PC-3 (cell line): ENCODE measurements at regions not wholly inside any gene's neighbourhood (a gene's known extent, or its start where the extent isn't known, plus 50 kb on each side); places are given as distances from the start of the nearest gene placed in this dataset.

Experiments used
- ATAC-seq: fragments of 200-7000 bp; cut with Tn5 transposase; 2 replicates; pipeline ENCODE4 v1.9.1; 2020; ENCODE audit warnings: mild to moderate bottlenecking, moderate library complexity
- BruUV-seq: library from RNA; stranded (reverse); fragments of 400-500 nt; replicated peaks from 2 replicates; lab custom pipeline; 2021; lab: Mats Ljungman, UMichigan
- CTCF ChIA-PET: fragments of 300-600 bp; sonication (Branson Sonifier 250); formaldehyde crosslinking; loops from one replicate; lab custom pipeline; 2022; ENCODE audit warnings: antibody characterized with exemption; lab: Charles Lee
- POLR2A ChIA-PET: fragments of 300-600 bp; sonication (Branson Sonifier 250); formaldehyde crosslinking; loops from one replicate; lab custom pipeline; 2022; ENCODE audit warnings: antibody characterized with exemption; ENCODE audit not compliant: unreplicated experiment; lab: Charles Lee
- DNase-seq: peaks from one replicate; pipeline ENCODE4 v3.0.0-alpha.2; 2015
- H2AFZ ChIP-seq: fragments of 300-600 bp; sonication (generic); 2 replicates; pipeline ENCODE4 v1.6.0; 2016; ENCODE audit warnings: antibody characterized with exemption, low read length
- H3F3A ChIP-seq: fragments of 300-600 bp; sonication (generic); one replicate; pipeline ENCODE4 v1.6.0; 2017; ENCODE audit warnings: antibody characterized with exemption, low read length, control low read depth, mild to moderate bottlenecking; ENCODE audit not compliant: unreplicated experiment
- H3K27ac ChIP-seq: fragments of 300-600 bp; sonication (generic); 2 replicates; pipeline ENCODE4 v1.5.1; 2016; ENCODE audit warnings: mild to moderate bottlenecking, low read length
- H3K27me3 ChIP-seq: fragments of 300-600 bp; sonication (generic); 2 replicates; pipeline ENCODE4 v1.6.1; 2016; ENCODE audit warnings: low read length, mixed read lengths
- H3K36me3 ChIP-seq: fragments of 300-600 bp; sonication (generic); 2 replicates; pipeline ENCODE4 v1.6.1; 2016; ENCODE audit warnings: low read depth, mixed run types, low read length, mixed read lengths
- H3K4me1 ChIP-seq: fragments of 300-600 bp; sonication (generic); 2 replicates; pipeline ENCODE4 v1.5.1; 2016; ENCODE audit warnings: low read length; ENCODE audit not compliant: insufficient read depth
- H3K4me2 ChIP-seq: fragments of 300-600 bp; sonication (generic); 2 replicates; pipeline ENCODE4 v1.6.0; 2016; ENCODE audit warnings: low read length
- H3K4me3 ChIP-seq: fragments of 300-600 bp; sonication (generic); 2 replicates; pipeline ENCODE4 v1.5.1; 2016; ENCODE audit warnings: mild to moderate bottlenecking, low read length, mixed read lengths
- H3K79me2 ChIP-seq: fragments of 300-600 bp; sonication (generic); 2 replicates; pipeline ENCODE4 v1.6.1; 2017; ENCODE audit warnings: low read length, mixed read lengths
- H3K9ac ChIP-seq: fragments of 300-600 bp; sonication (generic); 2 replicates; pipeline ENCODE4 v1.6.0; 2016; ENCODE audit warnings: mild to moderate bottlenecking, low read length
- H3K9me2 ChIP-seq: fragments of 300-600 bp; sonication (generic); replicated peaks from 2 replicates; pipeline ENCODE4 v1.6.1; 2016; ENCODE audit warnings: mixed run types, low read length, mixed read lengths
- H3K9me3 ChIP-seq: fragments of 300-600 bp; sonication (generic); 2 replicates; pipeline ENCODE4 v1.6.1; 2016; ENCODE audit warnings: low read length, mixed read lengths
- H4K20me1 ChIP-seq: fragments of 300-600 bp; sonication (generic); 2 replicates; pipeline ENCODE4 v1.6.1; 2016; ENCODE audit warnings: low read length, mixed read lengths
- CTCF ChIP-seq: fragments of 300-600 bp; sonication (generic); conservative IDR thresholded peaks from 2 replicates; pipeline ENCODE4 v1.5.1; 2017; ENCODE audit warnings: antibody characterized with exemption, low read depth, mild to moderate bottlenecking, low read length
- EZH2 ChIP-seq: fragments of 300-600 bp; sonication (generic); IDR thresholded peaks from one replicate; pipeline ENCODE4 v1.6.1; 2017; ENCODE audit warnings: antibody characterized with exemption, mild to moderate bottlenecking, low read length; ENCODE audit not compliant: unreplicated experiment
- EZH2phosphoT487 ChIP-seq: fragments of 300-600 bp; sonication (generic); IDR thresholded peaks from 2 replicates; pipeline ENCODE4 v1.6.1; 2018; ENCODE audit warnings: mild to moderate bottlenecking, antibody characterized with exemption, low read length, borderline replicate concordance
- intact Hi-C: fragments of 100-400 bp; cut with micrococcal nuclease; formaldehyde crosslinking; loops from 2 replicates; pipeline ENCODE4 v1.9.0; 2023

GRCh38 chr17:68789203-68789962 lies 165.8 kb downstream of the ABCA8 start:
- H3K9ac ChIP-seq = no peak overlapping the region
- DNase-seq (no peak), ATAC-seq (no peak)
- ChIA-PET CTCF (no interaction called here), POLR2A (no interaction called here)
- peaks cover 15% of the 10 kb centered on the region for H3K4me1 ChIP-seq
- no peak for TF ChIP-seq EZH2phosphoT487
- TF ChIP-seq EZH2 = no peak
- no peak for TF ChIP-seq CTCF
- H3K9me3 ChIP-seq = no peaks in the 10 kb centered on the region
- H3K27ac ChIP-seq = no peak overlapping the region
- H3K79me2 ChIP-seq = no peaks in the 10 kb centered on the region
- intact Hi-C loops = no loop called here
- no peak overlapping the region for H3K4me2 ChIP-seq
- no peak overlapping the region for H2AFZ ChIP-seq
- no peaks in the 10 kb centered on the region for H4K20me1 ChIP-seq
- BruUV-seq = no TSS peak
- no peaks in the 10 kb centered on the region for H3K36me3 ChIP-seq
- H3K9me2 ChIP-seq = no peaks in the 10 kb centered on the region
- H3K27me3 ChIP-seq = 0 out of 2 replicates have a peak, but pooled peaks cover 6% of the 10 kb centered on the region
- no peak overlapping the region for H3K4me3 ChIP-seq
- H3F3A ChIP-seq = no peaks in the 10 kb centered on the region

DNA sequence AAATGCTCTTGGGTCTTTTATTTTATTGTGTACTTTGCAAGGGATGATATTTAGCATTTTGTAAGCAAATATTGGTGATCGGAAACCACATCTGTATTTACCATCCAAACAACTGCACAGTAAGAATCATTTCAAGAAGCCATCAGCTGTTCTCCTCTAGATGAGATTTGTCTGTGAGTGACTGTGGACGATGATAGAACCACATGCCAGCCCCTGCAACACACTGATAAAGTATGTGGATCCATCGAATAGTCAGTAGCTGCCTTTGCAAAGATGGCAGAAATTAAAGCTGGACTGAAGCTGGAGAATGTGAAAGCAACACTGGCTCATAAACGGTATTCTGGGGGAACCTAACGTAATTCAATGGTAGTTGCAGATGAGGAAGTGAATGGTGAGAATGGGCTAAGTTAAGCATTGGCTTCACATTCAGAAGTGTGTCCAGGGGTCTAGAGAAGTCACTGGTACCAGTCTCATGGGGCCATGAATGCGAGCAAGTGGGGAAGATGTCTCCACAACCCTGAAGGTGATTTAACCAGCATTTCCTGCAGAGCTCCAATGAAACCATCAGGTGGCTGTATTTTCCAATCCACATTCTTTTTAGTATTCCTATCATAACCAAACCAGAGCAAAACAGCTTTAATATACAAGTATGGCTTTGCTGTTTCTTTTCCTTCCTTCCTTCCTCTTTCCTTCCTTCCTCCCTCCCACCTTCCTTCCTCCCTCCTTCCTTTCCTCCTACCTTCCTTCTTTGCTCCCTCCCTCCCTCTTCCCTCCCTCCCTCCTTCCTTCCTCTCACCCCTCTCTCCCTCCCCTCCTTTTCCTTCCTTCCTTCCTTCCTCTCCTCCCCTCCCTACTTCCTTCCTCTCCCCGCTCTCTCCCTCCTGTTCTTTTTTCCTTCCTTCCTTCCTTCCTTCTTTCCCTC lies 169.4 kb downstream of the ABCA8 start:
- Histone ChIP-seq H2AFZ (no peak overlapping the region), H3K9ac (no peak overlapping the region), H3K4me2 (no peak overlapping the region), H3K9me3 (no peaks in the 10 kb centered on the region), H3K9me2 (no peaks in the 10 kb centered on the region), H3K4me3 (no peak overlapping the region), H3K27ac (no peak overlapping the region), H3K4me1 (no peaks in the 10 kb centered on the region), H3K27me3 (peaks cover 10% of the 10 kb centered on the region; the same call in 1 of the 2 replicates), H3K79me2 (no peaks in the 10 kb centered on the region), H3F3A (no peaks in the 10 kb centered on the region), H4K20me1 (no peaks in the 10 kb centered on the region), H3K36me3 (no peaks in the 10 kb centered on the region)
- no peak for TF ChIP-seq EZH2phosphoT487
- 0 out of 2 replicates have a peak, but pooled peaks have one; percentile 29 for TF ChIP-seq CTCF
- no peak for TF ChIP-seq EZH2
- ChIA-PET POLR2A (no interaction called here), CTCF (interaction anchor here (0.6 to 1.1 kb wide), 3 partner anchors 8 to 121 kb away, joined by 5 to 12 read pairs (median 7); no protein-coding TSS in a partner anchor)
- peak; percentile 22 for DNase-seq
- ATAC-seq = peak; percentile 46; the same call in 1 of the 2 replicates
- BruUV-seq = no TSS peak
- intact Hi-C loops = loop anchor here (2.0 kb wide), 1 partner anchor 121 kb away; no protein-coding TSS in a partner anchor
